ENCODE measurements at regions not wholly inside any gene's neighbourhood (a gene's known extent, or its start where the extent isn't known, plus 50 kb on each side); places are given as distances from the start of the nearest gene placed in this dataset.
"Not testable (repeated sequence)": the region's sequence is repeated elsewhere in the genome, so short reads cannot be mapped to it uniquely, and the experiment has no call there.

GRCh38 chr6:84926189-84927155, 162.1 kb upstream of the TBX18 start:
- peak; percentile 33 for DNase-seq (ENCODE audit: low spot score)

DNA sequence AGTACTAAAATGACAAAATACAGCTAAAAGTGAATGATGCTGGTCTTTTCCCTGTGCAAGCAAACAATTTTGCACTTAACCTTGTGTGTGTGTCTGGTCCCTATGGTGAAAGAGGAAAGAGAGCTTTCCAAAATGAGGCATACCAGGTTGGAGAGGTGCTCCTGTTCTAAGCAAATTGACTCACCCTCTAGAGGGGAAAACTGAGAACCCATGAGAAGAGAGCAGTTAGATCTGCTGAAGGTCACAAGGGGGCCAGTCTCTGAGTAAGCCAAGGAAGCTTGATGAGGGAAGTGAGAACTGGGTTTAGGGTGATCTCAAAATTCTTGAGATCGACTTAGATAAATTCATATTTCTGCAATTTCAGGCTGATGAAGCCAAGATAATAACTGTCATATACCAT, 157.5 kb upstream of the TBX18 start:
- DNase-seq (ENCODE audit: low spot score): no peak

DNA sequence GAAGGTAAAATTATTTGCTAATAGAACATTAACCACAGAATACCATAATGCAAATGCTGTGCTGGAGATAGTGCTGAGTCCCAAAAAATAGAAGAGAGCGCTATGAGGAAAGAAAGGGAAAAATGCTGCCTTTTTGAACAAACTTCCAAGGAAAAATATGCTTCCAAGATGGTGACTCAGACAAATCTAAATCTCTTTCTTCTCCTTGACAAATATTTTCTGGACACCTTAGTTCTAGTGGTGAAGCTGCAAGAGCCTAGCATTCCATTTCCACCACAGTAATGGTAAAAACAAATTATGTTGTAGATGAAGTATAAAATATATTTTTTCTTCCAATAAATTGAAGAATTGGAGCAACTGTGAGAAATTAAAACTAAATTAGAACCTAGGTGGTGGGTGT, 155.6 kb upstream of the TBX18 start:
- DNase-seq (ENCODE audit: low spot score): no peak

DNA sequence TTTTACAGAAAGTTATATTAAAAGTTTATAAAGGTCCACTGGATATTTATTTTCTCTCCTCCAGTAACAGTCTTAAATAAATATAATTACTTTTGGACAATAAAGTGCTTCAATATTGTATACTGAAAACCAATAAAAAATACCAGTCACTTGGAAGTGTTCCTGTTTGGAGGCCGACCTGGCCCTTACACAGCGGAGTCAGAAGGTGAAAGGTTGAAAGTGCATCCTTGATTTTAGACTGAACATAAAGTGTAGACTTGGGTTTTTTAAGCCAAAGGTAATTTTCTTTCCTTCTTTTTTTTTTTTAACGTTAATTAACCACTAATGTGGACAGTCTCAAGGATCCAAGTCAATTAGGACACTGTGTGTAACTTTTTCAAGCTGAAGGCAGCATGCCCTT, 152.3 kb upstream of the TBX18 start:
- DNase-seq (ENCODE audit: low spot score): no peak

GRCh38 chr6:84912472-84913322, 148.3 kb upstream of the TBX18 start:
- no peak for DNase-seq (ENCODE audit: low spot score)

DNA sequence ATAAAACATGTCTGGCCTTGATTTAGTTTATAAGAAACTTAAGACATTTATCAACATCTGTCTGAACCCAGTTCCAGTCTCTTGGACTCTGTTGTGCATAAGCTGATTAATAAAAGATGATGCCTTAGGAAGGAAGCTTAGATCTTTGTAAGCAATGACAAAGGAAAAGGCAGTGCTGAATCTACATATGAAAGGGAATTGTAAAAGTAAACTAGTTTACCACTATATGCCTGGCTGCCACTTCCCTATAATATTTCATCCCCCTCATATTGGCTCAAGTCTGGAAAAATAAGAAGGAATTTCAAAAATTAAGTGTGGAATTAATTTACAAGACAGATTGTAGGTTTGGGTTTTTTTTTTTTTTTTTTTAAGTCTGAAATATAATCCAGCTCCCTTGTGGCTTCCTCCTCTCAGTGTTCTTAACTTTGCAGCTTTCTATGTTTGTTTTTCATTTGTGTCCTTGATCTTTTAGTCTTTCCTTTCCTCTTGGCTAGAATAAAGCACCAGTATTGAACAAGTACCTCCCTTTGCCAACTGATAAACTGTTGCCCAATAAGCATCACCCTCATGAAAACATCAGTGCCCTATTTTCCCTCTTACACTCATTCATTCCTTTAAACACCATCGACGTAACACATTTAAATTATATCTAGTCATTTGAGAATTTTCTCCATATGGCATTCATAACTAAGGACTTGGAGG, 146.7 kb upstream of the TBX18 start:
- DNase-seq (ENCODE audit: low spot score): no peak

DNA sequence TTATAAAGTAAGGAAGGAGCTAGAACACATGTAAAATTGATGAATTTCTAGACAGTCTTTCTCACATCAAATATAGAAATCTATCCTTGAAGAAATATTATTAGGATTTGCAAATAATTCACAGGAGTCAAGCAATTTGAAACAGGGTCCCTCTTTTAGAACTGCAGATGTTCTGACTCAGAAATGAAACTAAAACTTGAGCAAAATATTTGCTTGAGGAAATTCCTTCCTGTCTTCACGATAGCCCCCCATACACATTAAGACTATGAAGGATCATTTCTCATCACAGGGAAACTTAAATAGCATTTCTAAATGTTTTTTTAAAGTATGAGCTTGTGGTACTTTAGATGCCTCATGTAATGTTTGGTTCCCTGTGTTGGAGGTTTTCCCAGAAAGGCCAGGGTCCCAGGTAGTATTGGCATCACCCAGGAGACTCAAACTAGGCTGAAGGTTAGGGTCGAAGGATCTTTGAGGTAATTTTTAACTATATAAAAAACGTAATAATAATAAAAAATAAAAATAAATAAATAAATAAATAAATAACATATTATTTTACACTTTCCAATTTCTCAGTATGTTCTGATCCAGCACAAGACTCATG, 144.0 kb upstream of the TBX18 start:
- no peak for DNase-seq (ENCODE audit: low spot score)

GRCh38 chr6:84906514-84906913, 142.1 kb upstream of the TBX18 start:
- DNase-seq (ENCODE audit: low spot score): no peak

DNA sequence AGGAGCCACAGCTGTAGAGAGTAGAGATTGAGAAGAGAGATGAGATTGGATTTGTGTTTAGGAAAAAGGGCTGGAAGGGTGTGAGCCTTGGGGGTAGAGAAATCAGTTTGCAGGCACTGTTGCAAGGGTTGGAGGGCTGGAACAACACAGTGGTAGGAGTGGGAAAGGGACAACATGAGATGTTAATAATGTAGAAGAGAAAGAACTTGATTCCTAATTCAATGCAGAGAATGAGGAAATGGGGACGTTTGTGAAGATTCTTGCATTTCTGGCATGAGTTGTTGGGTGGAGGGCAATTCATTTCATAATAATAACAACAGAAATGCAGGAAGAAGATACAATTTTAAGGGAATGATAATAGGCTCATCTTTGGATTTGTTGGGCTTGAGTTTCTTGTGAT, 141.4 kb upstream of the TBX18 start:
- no peak for DNase-seq (ENCODE audit: low spot score)

DNA sequence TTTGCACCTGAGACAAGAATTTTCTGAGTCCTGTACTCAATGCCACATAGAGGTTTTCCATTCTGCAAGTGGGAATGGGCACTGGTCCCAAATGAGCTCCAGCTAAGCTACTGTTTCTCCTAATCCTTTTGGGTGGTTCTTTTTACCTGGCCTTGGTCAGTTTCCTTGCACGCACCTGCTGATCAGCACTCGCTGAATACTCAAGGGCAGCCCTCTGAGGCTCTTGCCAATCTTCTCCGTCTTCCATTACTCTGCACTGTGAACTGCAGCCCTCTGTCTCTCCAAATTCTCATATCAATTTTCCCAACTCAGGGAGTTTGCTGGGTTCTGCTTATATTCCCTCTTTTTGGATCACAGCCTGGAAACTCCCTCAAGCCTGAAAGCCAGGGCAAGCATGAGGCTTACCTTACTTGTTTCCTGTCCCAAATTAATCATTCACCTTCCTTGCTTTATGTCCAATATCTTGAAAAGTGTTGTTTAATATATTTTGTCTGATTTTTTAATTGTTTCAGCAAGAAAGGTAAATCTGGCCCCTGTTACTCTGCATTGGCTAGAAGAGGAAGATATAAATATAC, 138.0 kb upstream of the TBX18 start:
- peak; percentile 55 for DNase-seq (ENCODE audit: low spot score)

DNA sequence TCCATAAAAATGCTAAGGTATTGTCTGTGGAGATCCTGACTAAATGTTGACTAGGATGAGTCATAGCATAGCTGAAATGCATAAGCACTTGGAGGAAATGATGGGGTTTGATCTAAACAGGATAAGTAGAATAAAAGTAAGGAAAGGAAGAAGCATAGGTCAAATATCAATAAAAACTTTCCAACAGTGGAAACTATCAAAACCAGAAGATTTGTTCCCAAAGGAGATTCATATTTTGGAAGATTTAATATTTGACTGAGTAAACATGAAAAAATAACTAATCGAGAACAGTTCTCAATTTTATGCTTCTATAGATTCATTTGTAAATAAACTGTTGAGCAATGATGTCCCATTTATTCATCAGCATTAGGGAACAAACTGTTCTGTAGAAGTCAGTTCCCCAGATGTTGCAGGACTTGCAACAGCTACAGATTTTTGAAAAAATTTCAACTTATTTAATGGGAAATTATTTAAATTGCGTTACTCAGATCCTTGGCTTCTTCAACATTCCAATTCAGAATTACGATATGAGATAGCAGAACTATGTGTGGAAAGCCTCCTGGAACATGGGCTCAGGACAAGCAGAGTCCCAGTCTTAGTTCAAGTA, 133.7 kb upstream of the TBX18 start:
- DNase-seq (ENCODE audit: low spot score): peak; percentile 65

- no peak for DNase-seq (ENCODE audit: low spot score)
Observed at GRCh38 chr6:84897011-84897410, 132.6 kb upstream of the TBX18 start.

GRCh38 chr6:84892671-84893070, 128.3 kb upstream of the TBX18 start:
- peak; percentile 67 for DNase-seq (ENCODE audit: low spot score)

DNA sequence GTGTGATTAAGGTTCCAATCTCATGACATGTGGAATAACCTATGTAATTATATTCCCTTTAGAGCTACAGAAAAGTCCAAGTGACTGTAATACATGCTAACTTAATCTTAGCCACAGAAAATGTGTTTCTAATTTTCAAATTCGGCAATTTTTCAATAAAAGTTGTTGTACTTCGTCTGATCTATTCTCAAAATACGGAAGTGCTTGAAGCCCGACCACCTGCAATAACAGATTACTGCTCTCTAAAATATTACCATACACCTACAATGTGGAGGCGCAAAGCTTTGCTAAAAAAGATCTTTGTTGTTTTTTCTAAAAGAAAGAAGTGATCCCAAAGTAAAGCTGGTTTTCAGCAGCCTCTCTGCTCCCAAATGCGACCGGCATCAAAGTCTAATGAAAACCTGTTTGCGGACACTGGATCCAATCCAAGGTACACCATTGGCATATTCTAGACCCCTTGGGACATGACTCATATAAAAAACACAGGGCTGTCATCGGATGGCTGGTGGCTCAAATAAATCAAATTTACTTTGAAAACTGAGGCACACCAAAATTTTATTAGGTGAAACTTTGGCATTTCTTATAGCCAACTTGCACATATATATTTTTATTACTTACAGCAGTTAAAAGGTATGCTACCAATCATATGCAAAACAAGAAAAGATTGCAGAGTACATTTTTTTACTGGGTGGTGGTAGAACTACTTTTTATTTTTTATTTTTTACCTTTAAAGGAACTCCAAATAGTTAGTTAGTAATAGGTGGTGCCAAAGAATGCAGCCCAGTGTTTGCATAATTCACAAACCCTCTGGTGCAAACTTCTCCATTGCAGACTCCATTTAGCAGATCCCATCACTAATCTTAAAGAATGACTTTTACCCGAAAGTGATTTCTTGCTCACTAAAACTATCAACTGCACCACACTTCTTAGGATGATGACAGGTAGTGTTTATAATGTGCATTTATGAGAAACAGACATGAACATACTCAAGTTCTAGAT, 118.7 kb upstream of the TBX18 start:
- no peak for DNase-seq (ENCODE audit: low spot score)

DNA sequence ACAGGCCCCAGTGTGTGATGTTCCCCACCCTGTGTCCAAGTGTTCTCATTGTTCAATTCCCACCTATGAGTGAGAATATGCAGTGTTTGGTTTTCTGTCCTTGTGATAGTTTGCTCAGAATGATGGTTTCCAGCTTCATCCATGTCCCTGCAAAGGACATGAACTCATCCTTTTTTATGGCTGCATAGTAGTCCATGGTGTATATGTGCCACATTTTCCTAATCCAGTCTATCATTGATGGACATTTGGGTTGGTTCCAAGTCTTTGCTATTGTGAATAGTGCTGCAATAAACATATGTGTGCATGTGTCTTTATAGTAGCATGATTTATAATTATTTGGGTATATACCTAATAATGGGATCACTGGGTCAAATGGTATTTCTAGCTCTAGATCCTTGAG, 115.0 kb upstream of the TBX18 start:
- not testable (repeated sequence) for DNase-seq (ENCODE audit: low spot score)

DNA sequence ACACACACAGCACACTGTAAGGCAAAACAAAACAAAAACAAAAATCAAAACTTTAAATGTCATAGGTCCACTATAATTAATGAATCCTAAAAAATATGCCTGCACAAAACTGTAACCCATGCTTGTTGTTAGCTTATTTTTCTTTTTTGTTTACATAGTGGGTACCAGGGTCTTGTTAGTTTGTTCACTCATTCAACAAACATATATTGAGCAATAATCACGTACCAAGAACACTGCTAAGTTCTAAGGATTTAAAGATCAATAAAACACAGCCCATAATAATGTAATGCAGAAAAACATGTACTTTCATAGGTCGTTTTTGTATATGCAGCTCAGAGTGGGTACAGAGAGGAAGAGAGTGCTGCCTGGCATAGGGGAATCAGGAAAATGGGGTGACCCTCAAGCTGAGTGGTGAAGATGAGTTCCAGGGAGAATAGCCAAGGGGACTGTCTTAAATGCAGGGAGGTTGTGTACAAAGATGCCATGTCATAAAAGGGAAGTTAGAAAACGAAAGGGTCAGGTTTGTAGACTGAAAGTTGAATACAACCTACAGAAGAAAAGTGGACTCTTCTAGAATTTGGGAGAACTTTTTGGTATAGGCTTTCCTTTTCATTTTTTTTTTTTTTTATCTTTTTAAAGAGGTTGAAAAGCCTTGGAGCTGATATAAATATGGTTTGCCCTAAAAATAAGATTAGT, 113.3 kb upstream of the TBX18 start:
- DNase-seq (ENCODE audit: low spot score): no peak

DNA sequence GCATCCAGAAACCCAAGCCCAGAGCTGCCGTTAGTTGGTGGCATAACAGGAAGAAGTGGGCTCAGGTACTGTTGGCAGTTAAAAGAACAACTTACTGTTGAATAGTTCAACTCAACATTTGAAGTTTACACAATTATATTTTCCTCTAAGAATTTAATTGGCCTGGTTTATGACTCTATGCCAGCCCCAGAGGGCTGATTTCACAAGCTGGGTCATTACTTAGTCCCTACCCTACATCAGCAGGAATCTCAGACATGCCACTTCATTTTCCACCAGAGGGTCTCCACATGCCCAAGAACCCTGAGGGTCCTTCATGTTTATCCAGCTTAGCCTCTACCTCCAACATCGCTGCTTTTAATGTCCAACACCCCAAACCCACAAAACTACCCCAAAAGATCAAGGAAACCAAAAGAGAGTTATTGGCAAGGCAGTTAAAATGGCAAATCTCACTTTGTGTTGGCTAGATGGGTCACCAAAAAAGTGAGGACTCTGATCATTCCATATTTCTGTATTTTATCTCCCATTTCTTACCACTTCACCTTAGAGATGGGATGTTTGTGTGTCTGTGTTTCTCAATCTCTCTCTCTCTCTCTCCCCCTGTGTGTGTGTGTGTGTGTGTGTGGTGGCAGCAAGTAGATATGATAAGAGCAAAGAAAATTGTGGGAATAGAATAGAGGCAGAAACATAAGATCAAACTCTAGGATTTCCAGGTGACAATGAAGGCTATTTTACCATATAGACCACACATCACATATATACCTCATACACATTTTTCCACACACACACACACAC, 112.5 kb upstream of the TBX18 start:
- DNase-seq (ENCODE audit: low spot score): no peak

GRCh38 chr6:84872996-84873723, 108.8 kb upstream of the TBX18 start:
- no peak for DNase-seq (ENCODE audit: low spot score)

Data from kidney tubule cell (primary cell).